ENCODE measurements at regions not wholly inside any gene's neighbourhood (a gene's known extent, or its start where the extent isn't known, plus 50 kb on each side); places are given as distances from the start of the nearest gene placed in this dataset.

DNA sequence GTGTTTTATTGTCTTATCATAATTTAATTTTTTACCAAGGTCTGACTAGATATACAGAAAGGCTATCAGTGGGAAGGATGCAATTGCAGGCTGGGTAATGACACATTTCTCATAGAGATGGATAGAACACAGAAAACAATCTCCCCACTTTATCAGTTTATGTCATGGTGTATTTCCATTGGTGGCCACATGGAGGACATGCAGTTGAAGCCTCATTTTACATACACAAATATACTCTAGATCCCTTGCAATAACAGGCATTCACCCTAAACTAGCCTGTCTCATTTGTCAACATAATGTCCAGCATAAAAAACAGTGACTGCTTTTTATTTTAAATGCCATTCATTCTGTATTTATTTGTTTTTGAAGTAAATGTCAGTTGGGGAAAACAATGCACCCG, 526.3 kb downstream of the GABRG2 start:
- TF ChIP-seq, protein P1, sequence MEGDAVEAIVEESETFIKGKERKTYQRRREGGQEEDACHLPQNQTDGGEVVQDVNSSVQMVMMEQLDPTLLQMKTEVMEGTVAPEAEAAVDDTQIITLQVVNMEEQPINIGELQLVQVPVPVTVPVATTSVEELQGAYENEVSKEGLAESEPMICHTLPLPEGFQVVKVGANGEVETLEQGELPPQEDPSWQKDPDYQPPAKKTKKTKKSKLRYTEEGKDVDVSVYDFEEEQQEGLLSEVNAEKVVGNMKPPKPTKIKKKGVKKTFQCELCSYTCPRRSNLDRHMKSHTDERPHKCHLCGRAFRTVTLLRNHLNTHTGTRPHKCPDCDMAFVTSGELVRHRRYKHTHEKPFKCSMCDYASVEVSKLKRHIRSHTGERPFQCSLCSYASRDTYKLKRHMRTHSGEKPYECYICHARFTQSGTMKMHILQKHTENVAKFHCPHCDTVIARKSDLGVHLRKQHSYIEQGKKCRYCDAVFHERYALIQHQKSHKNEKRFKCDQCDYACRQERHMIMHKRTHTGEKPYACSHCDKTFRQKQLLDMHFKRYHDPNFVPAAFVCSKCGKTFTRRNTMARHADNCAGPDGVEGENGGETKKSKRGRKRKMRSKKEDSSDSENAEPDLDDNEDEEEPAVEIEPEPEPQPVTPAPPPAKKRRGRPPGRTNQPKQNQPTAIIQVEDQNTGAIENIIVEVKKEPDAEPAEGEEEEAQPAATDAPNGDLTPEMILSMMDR (IDR thresholded peaks at IDR 0.05), result no peak
- TF ChIP-seq POLR2AphosphoS5 (IDR thresholded peaks at IDR 0.05) (no peak), POLR2A (IDR thresholded peaks at IDR 0.05) (no peak)

Measured in breast epithelium (tissue), 3 donors.